Upper lobe of left lung (tissue), 6 donors: ENCODE measurements at regions not wholly inside any gene's neighbourhood (a gene's known extent, or its start where the extent isn't known, plus 50 kb on each side); places are given as distances from the start of the nearest gene placed in this dataset.
A peak's percentile ranks its signal among the peaks of the same experiment; 100 is the strongest.

ENCODE experiments used
- ATAC-seq, 2 donors: fragments of 200-7000 bp; cut with Tn5 transposase; one replicate each; pipeline ENCODE4 v1.9.1; 2022; ENCODE audit warnings: mild to moderate bottlenecking in 2 of 2, moderate library complexity in 2 of 2; ENCODE audit not compliant: low FRiP score in 2 of 2
- DNase-seq, 2 donors: peaks; one replicate each; pipeline ENCODE4 v3.0.0-alpha.2; 2019 to 2020
- H3K27ac ChIP-seq, 4 donors: fragments of 200-600 bp; sonication (generic); one replicate each; pipeline ENCODE4 v1.5.1; 2016 to 2019
- H3K27me3 ChIP-seq, 4 donors: fragments of 200-600 bp; sonication (generic); one replicate each; pipeline ENCODE4 v1.5.1; 2017 to 2019
- H3K36me3 ChIP-seq, 4 donors: fragments of 200-600 bp; sonication (generic); one replicate each; pipeline ENCODE4 v1.5.1; 2016 to 2019
- H3K4me1 ChIP-seq, 4 donors: fragments of 200-600 bp; sonication (generic); one replicate each; pipeline ENCODE4 v1.5.1; 2018 to 2019
- H3K4me3 ChIP-seq, 4 donors: fragments of 200-600 bp; sonication (generic); one replicate each; pipeline ENCODE4 v1.5.1; 2017 to 2019; ENCODE audit warnings: mild to moderate bottlenecking in 2 of 4, moderate library complexity in 1 of 4
- H3K9me3 ChIP-seq, 4 donors: fragments of 200-600 bp; sonication (generic); one replicate each; pipeline ENCODE4 v1.5.1; 2018 to 2019
- CTCF ChIP-seq, 6 experiments: fragments of 450-650 bp in 4 of 6; fragments of 200-600 bp in 2 of 6; sonication (generic) in 2 of 6; IDR thresholded peaks; one replicate each; pipeline ENCODE4 v1.5.1; 2016 to 2019; ENCODE audit warnings: antibody characterized with exemption in 6 of 6
- EP300 ChIP-seq, 4 donors: sonication (generic); formaldehyde crosslinking; IDR thresholded peaks; one replicate each; pipeline ENCODE4 v1.5.1; 2017; ENCODE audit warnings: antibody characterized with exemption in 4 of 4, control low read depth in 2 of 4
- POLR2A ChIP-seq, 4 donors: fragments of 450-650 bp; IDR thresholded peaks; one replicate each; pipeline ENCODE4 v1.5.1; 2016 to 2017; ENCODE audit warnings: antibody characterized with exemption in 4 of 4, mild to moderate bottlenecking in 2 of 4
- POLR2AphosphoS5 ChIP-seq, 2 donors: sonication (generic); formaldehyde crosslinking; IDR thresholded peaks; one replicate each; pipeline ENCODE4 v1.5.1; 2017; ENCODE audit warnings: antibody characterized with exemption in 2 of 2
- WGBS, 2 donors: methylation state at CpG; one replicate each; pipeline ENCODE4 v1.1.5; 2017 to 2018; 5-methylcytosine and 5-hydroxymethylcytosine counted together
- donor health status: DM: no; HTN: no; CAD: no; lungs with moderate emphysema.
- donor health status: DM: no; HTN: yes; CAD: no; lungs with severe emphysema.

GRCh38 chr2:129810521-129810920 lies 168.9 kb upstream of the RAB6C start:
- Histone ChIP-seq H3K27me3 (no peaks in the 10 kb centered on the region), H3K27ac (no peak overlapping the region), H3K9me3 (peaks cover 0 to 6% (median 5%) of the 10 kb centered on the region in 4 donors), H3K4me3 (no peak overlapping the region), H3K36me3 (no peaks in the 10 kb centered on the region), H3K4me1 (no peaks in the 10 kb centered on the region)
- 50 to 60% methylated on average over 3 of the region's 3 CpGs for WGBS, 2 donors
- no peak for ATAC-seq
- TF ChIP-seq POLR2AphosphoS5 (IDR thresholded peaks at IDR 0.05) (no peak), CTCF (IDR thresholded peaks at IDR 0.05) (no peak), EP300 (IDR thresholded peaks at IDR 0.05) (no peak), POLR2A (IDR thresholded peaks at IDR 0.05) (no peak)
- no peak for DNase-seq

GRCh38 chr2:129812071-129812470 lies 167.4 kb upstream of the RAB6C start:
- TF ChIP-seq POLR2A (IDR thresholded peaks at IDR 0.05) (no peak), POLR2AphosphoS5 (IDR thresholded peaks at IDR 0.05) (no peak), CTCF (IDR thresholded peaks at IDR 0.05) (no peak), EP300 (IDR thresholded peaks at IDR 0.05) (no peak)
- no peak overlapping the region for H3K4me3 ChIP-seq
- peaks cover 0 to 14% (median 7%) of the 10 kb centered on the region in 4 donors for H3K9me3 ChIP-seq
- no peaks in the 10 kb centered on the region for H3K36me3 ChIP-seq
- no peak overlapping the region for H3K27ac ChIP-seq
- H3K4me1 ChIP-seq = no peaks in the 10 kb centered on the region
- 33 to 35% methylated on average over 4 of the region's 4 CpGs for WGBS, 2 donors
- DNase-seq = peak in 1 of 2 donors; percentile 66
- peak; percentile 71 to 87 for ATAC-seq
- H3K27me3 ChIP-seq = no peaks in the 10 kb centered on the region

- H3K36me3 ChIP-seq = no peaks in the 10 kb centered on the region
- H3K27ac ChIP-seq = no peak overlapping the region
- TF ChIP-seq POLR2A (IDR thresholded peaks at IDR 0.05) = no peak
- no peak for TF ChIP-seq POLR2AphosphoS5 (IDR thresholded peaks at IDR 0.05)
- TF ChIP-seq EP300 (IDR thresholded peaks at IDR 0.05) = no peak
- no peak for TF ChIP-seq CTCF (IDR thresholded peaks at IDR 0.05)
- WGBS, 2 donors = 81 to 90% methylated on average over 3 of the region's 3 CpGs
- no peak for DNase-seq
- no peak overlapping the region for H3K4me3 ChIP-seq
- no peak for ATAC-seq
- H3K9me3 ChIP-seq = peaks cover 0 to 14% (median 7%) of the 10 kb centered on the region in 4 donors
- H3K27me3 ChIP-seq = no peaks in the 10 kb centered on the region
- H3K4me1 ChIP-seq = no peaks in the 10 kb centered on the region
Measured at GRCh38 chr2:129812654-129813053, 166.8 kb upstream of the RAB6C start.

GRCh38 chr2:129813404-129813803 lies 166.1 kb upstream of the RAB6C start:
- Histone ChIP-seq H3K4me3 (no peak overlapping the region), H3K27me3 (no peaks in the 10 kb centered on the region), H3K4me1 (no peaks in the 10 kb centered on the region), H3K27ac (no peak overlapping the region), H3K9me3 (peaks cover 0 to 14% (median 7%) of the 10 kb centered on the region in 4 donors), H3K36me3 (no peaks in the 10 kb centered on the region)
- no peak for ATAC-seq
- TF ChIP-seq CTCF (IDR thresholded peaks at IDR 0.05) (no peak), POLR2A (IDR thresholded peaks at IDR 0.05) (no peak), EP300 (IDR thresholded peaks at IDR 0.05) (no peak), POLR2AphosphoS5 (IDR thresholded peaks at IDR 0.05) (no peak)
- WGBS, 2 donors = 67 to 80% methylated on average over 4 of the region's 4 CpGs
- no peak for DNase-seq

- 93 to 94% methylated on average over 6 to 15 of the region's 16 CpGs for WGBS, 2 donors
- Histone ChIP-seq H3K36me3 (no peaks in the 10 kb centered on the region), H3K27me3 (no peaks in the 10 kb centered on the region), H3K9me3 (peaks cover 0 to 14% (median 7%) of the 10 kb centered on the region in 4 donors), H3K27ac (no peak overlapping the region), H3K4me3 (no peak overlapping the region), H3K4me1 (no peaks in the 10 kb centered on the region)
- TF ChIP-seq POLR2AphosphoS5 (IDR thresholded peaks at IDR 0.05) = no peak
- no peak for TF ChIP-seq CTCF (IDR thresholded peaks at IDR 0.05)
- TF ChIP-seq POLR2A (IDR thresholded peaks at IDR 0.05) = no peak
- TF ChIP-seq EP300 (IDR thresholded peaks at IDR 0.05) = no peak
- DNase-seq (no peak), ATAC-seq (no peak)
Measured at GRCh38 chr2:129816813-129817574, 162.5 kb upstream of the RAB6C start.
